Neutrophil (primary cell): ENCODE measurements at regions not wholly inside any gene's neighbourhood (a gene's known extent, or its start where the extent isn't known, plus 50 kb on each side); places are given as distances from the start of the nearest gene placed in this dataset.
"Not testable (repeated sequence)": the region's sequence is repeated elsewhere in the genome, so short reads cannot be mapped to it uniquely, and the experiment has no call there.

Experiments
- H3K27ac ChIP-seq: fragments of 200-600 bp; sonication (generic); 2 replicates; pipeline ENCODE4 v1.5.1; 2016; ENCODE audit warnings: mild to moderate bottlenecking, moderate library complexity
- H3K27me3 ChIP-seq: fragments of 200-600 bp; sonication (generic); 2 replicates; pipeline ENCODE4 v1.6.0; 2016; ENCODE audit warnings: mild to moderate bottlenecking
- H3K36me3 ChIP-seq: fragments of 200-600 bp; sonication (generic); 2 replicates; pipeline ENCODE4 v1.5.1; 2017
- H3K4me1 ChIP-seq, 2 experiments: fragments of 200-600 bp in 1 of 2; sonication (generic) in 1 of 2; 1 replicate in 1 of 2; 2 replicates in 1 of 2; pipeline versions ENCODE4 v1.5.1 to v1.6.1; 2013 to 2016; ENCODE audit warnings: low read depth in 1 of 2, low read length in 1 of 2, mild to moderate bottlenecking in 1 of 2, moderate library complexity in 1 of 2; ENCODE audit not compliant: control insufficient read depth in 1 of 2, insufficient read depth in 1 of 2
- H3K4me3 ChIP-seq, 2 experiments: fragments of 200-600 bp in 1 of 2; sonication (generic) in 1 of 2; 1 replicate in 1 of 2; 2 replicates in 1 of 2; pipeline ENCODE4 v1.5.1; 2013 to 2016; ENCODE audit warnings: low read depth in 1 of 2, low read length in 1 of 2, mild to moderate bottlenecking in 1 of 2, moderate library complexity in 1 of 2
- H3K9me3 ChIP-seq: fragments of 200-600 bp; sonication (generic); 2 replicates; pipeline ENCODE4 v1.5.1; 2016
- TF ChIP-seq, protein P1 (sequence below): fragments of 200-600 bp; sonication (generic); IDR thresholded peaks from 2 replicates; pipeline ENCODE4 v1.5.1; 2016; ENCODE audit warnings: antibody characterized with exemption

DNA sequence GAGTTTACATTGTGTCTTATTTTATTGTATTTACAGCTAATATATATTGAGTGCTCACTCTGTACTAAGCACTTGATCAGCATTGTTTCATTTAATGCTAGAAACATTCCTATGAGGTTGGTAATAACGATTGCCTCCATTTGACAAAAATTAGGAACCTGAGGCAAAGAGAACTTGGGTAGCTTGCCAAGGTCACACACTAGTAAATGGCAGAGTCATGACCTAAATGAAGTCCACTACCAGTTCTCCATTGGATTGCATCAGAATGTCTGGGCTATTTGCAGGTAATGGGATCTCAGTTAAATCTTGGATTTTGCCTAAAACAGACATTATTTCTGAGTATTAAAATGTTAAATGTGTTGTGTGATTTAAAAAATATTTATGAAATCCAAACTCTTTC lies 65.8 kb upstream of the CRIM1 start:
- TF ChIP-seq, protein P1, sequence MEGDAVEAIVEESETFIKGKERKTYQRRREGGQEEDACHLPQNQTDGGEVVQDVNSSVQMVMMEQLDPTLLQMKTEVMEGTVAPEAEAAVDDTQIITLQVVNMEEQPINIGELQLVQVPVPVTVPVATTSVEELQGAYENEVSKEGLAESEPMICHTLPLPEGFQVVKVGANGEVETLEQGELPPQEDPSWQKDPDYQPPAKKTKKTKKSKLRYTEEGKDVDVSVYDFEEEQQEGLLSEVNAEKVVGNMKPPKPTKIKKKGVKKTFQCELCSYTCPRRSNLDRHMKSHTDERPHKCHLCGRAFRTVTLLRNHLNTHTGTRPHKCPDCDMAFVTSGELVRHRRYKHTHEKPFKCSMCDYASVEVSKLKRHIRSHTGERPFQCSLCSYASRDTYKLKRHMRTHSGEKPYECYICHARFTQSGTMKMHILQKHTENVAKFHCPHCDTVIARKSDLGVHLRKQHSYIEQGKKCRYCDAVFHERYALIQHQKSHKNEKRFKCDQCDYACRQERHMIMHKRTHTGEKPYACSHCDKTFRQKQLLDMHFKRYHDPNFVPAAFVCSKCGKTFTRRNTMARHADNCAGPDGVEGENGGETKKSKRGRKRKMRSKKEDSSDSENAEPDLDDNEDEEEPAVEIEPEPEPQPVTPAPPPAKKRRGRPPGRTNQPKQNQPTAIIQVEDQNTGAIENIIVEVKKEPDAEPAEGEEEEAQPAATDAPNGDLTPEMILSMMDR: no peak
- Histone ChIP-seq H3K4me1 (no peaks in the 10 kb centered on the region), H3K27ac (no peak overlapping the region), H3K9me3 (no peaks in the 10 kb centered on the region), H3K27me3 (no peaks in the 10 kb centered on the region), H3K36me3 (no peaks in the 10 kb centered on the region), H3K4me3 (no peak overlapping the region)

GRCh38 chr2:36287363-36288275 lies 68.0 kb upstream of the CRIM1 start:
- no peaks in the 10 kb centered on the region for H3K36me3 ChIP-seq
- H3K27me3 ChIP-seq: no peaks in the 10 kb centered on the region
- TF ChIP-seq, protein P1: no peak
- H3K4me3 ChIP-seq: no peak overlapping the region
- no peak overlapping the region for H3K27ac ChIP-seq
- H3K9me3 ChIP-seq: no peaks in the 10 kb centered on the region
- H3K4me1 ChIP-seq: no peaks in the 10 kb centered on the region

DNA sequence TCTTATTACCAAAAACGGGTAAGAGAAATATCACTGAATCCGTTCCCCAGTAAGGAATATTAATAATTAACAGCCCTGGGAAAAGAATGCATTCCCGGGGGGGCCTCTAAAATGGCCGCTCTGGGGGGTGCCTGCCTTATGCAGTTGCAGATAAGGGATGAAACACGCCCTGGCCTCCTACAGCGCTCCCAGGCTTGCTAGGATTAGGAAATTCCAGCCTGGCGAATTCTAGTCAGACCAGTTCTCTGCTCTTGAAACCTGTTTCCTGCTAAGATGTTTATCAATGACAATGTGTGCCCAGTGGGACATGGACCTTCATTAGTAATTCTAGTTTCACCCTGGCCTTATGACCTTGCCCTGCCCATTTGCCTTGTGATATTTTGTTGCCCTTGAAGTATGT lies 76.1 kb upstream of the CRIM1 start:
- not testable (repeated sequence) for H3K27ac ChIP-seq, H3K4me1 ChIP-seq, H3K9me3 ChIP-seq, H3K27me3 ChIP-seq, H3K4me3 ChIP-seq, H3K36me3 ChIP-seq

DNA sequence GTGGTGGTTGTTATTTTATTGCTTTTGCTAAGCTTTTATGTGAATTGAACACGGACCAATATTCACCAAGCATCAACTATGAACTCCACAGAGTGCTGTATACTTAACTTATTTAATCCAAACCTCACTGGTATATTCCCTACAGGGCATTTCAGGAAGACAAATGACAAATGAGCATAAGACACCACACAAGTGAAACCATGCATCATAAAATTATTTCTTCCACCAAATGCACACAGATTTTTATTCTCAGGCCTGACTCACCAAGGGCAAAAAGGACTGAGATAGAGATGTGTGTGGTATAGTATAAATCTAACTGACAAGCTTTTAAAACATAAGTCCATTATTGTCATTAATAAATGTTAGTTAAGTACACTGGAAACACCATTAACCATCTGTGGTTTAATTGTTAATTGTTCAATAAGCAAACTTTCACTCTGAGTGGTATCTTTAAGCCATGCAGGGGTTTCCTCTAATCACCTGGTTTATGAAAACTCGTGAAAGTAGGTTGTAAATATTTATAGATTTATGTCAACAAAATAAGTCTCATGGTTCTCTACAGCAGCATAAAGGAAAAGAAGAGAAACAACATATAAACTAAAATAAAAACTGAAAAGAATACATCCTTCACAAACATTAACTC lies 77.6 kb upstream of the CRIM1 start:
- Histone ChIP-seq H3K4me3 (no peak overlapping the region), H3K27ac (no peak overlapping the region), H3K36me3 (no peaks in the 10 kb centered on the region), H3K27me3 (no peaks in the 10 kb centered on the region), H3K9me3 (no peaks in the 10 kb centered on the region), H3K4me1 (no peaks in the 10 kb centered on the region)
- TF ChIP-seq, protein P1: no peak

DNA sequence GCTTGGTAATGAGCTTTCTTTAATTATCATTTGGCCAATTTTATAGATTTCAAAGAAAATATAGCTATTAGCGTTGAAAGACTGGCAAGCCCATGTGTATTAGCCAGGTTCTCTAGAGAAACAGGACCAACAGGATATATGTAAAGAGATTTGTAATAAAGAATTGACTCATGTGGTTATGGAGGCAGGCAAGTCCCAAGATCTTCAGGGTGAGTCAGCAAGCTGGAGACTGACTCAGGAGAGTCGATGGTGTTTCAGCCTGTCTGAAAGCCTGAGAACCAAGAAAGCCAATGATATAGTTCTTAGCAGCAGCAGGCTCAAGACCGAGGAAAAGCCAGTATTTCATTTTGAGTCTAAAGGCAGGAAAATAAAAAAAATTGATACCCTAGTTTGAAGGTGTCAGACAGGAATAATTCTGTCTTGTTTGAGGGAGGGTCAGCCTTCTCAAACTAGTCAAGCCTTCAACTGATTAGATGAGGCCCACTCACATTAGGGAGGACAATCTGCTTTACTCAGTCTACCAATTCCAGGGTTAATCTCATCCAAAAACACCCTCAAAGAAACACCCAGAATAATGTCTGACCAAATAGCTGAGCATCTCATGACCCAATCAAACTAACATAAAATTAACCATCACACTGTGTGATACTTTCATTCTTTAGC lies 78.3 kb upstream of the CRIM1 start:
- Histone ChIP-seq H3K36me3 (no peaks in the 10 kb centered on the region), H3K9me3 (no peaks in the 10 kb centered on the region)

More for the DNA sequence above, 78.3 kb upstream of the CRIM1 start:
- no peaks in the 10 kb centered on the region for H3K27me3 ChIP-seq
- TF ChIP-seq, protein P1: no peak
- H3K27ac ChIP-seq: no peak overlapping the region
- H3K4me1 ChIP-seq: no peaks in the 10 kb centered on the region
- H3K4me3 ChIP-seq: no peak overlapping the region
